ENCODE measurements at regions not wholly inside any gene's neighbourhood (a gene's known extent, or its start where the extent isn't known, plus 50 kb on each side); places are given as distances from the start of the nearest gene placed in this dataset.

DNA sequence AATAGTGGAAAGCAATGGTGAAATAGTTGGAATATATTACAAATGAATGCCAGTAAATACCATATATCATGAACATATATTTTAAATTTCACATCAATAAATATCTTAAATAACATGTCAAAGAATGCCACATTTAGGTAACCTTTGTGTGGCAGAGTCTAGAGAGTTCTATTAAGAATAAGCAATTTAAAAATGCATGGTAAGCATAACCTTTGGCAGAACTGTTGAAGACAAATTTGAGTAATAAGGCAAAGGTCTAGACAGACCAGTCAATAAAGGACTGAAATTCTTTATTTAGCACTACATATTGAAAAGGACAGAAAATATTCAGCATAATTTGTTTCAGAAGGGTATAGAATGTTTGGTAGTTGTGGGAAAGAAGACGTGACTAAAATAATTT, 1417.0 kb downstream of the SUCLG1 start:
- TF ChIP-seq, protein P1, sequence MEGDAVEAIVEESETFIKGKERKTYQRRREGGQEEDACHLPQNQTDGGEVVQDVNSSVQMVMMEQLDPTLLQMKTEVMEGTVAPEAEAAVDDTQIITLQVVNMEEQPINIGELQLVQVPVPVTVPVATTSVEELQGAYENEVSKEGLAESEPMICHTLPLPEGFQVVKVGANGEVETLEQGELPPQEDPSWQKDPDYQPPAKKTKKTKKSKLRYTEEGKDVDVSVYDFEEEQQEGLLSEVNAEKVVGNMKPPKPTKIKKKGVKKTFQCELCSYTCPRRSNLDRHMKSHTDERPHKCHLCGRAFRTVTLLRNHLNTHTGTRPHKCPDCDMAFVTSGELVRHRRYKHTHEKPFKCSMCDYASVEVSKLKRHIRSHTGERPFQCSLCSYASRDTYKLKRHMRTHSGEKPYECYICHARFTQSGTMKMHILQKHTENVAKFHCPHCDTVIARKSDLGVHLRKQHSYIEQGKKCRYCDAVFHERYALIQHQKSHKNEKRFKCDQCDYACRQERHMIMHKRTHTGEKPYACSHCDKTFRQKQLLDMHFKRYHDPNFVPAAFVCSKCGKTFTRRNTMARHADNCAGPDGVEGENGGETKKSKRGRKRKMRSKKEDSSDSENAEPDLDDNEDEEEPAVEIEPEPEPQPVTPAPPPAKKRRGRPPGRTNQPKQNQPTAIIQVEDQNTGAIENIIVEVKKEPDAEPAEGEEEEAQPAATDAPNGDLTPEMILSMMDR (IDR thresholded peaks at IDR 0.05) = no peak

DNA sequence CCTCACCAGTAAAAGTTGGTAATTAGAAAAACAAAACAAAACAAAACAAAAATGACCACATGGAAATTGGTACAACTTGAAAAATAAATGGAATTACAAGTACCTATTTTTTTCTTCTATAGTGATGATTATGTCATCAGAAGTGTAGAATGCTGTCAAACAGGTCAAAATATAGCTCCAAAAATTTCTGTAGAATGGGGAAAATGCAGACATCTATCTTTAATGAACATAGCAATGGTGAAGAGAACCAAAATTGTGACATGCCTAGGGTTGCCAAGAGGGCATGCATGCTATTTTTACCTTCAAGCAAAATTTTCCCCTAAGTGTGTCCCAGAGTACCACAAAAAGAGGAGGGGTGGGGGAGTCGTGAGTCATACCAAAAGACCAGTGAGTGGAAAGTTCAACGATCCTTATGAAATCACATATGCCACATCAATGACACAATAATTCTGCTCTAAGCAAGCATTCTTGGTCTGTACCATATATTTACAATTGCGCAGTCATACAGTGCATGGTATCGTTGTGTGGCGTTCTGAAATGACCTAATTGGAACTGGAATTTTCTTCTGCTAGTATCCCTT, 1436.4 kb downstream of the SUCLG1 start:
- TF ChIP-seq, protein P1 (IDR thresholded peaks at IDR 0.05) = no peak

DNA sequence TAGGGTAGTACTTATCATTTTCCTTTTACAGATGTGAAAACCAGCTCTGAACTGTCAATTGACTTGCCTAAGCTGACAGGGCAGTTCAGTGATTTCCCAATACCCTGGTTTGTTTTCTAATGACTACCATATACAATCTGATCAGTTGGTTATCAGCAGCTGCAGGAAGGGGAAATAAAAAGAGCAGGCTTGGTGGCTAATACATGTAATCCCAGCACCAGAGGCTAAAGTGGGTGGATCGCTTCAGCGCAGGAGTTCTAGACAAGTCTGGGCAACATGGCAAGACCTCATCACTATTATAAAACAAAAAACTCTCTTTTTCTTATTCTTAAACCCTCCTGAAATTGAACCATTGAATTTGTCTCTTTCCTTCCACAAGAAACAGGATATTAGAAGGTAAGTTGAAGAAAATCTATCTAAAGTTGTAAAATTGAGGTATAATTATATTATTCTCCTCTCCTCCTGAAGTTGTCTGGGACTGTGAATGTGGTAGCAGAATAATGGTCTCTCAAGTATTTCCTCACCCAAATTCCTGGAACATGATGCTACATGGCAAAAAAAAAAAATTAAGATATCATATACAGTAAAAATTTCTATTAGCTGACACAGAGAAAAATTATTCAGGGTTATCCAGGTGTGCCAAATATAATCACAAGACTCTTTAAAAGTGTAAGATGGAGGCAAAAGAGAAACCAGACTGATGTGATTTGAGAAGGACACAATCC, 1441.6 kb downstream of the SUCLG1 start:
- TF ChIP-seq, protein P1 (IDR thresholded peaks at IDR 0.05) = no peak

DNA sequence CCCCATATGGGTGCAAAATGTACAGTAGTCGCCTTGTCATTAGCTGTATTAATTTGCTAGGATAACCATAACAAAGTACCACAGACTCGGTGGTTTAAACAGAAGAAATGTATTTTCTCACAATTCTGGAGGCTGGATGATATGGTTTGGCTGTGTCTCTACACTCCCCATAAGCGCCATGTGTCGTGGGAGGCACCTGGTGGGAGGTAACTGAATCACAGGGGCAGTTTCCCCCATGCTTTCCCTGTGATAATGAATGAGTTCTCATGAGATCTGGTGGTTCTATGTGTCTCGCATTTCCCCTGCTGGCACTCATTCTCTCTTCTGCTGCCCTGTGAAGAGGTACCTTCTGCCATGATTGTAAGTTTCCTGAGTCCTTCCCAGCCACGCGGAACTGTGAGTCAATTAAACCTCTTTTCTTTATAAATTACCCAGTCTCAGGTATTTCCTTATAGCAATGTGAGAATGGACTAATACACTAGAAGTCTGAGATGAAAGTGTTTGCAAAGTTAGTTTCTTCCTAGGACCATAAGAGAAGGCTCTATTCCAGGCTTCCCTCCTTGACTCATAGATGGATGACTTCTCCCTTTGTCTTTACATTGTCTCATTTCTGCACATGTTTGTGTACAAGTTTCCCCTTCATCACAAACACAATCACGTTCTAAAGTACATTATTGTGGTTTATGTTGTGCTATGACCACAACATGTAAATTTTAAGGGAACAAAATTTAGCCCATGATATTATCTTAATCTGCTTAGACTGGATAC, 1442.6 kb downstream of the SUCLG1 start:
- TF ChIP-seq, protein P1 (IDR thresholded peaks at IDR 0.05) = no peak

DNA sequence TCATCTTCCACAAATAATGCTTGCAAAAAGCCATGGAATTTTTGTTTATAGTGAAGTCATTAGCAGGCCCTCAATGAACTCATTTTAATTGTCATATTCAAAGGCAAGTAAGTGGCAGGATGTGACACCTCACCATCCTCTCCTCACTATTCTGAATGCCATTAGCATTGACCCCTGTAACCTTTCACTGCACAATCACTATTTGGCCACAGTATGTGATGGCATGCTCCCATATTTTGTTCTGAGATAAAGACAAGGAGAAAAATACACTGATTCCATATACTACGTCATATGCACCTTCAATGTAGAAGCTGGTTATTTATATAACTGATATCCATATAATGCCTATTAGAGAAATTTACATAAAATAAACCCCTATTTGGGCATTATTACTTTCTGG, 1443.2 kb downstream of the SUCLG1 start:
- TF ChIP-seq, protein P1 (IDR thresholded peaks at IDR 0.05) = no peak

DNA sequence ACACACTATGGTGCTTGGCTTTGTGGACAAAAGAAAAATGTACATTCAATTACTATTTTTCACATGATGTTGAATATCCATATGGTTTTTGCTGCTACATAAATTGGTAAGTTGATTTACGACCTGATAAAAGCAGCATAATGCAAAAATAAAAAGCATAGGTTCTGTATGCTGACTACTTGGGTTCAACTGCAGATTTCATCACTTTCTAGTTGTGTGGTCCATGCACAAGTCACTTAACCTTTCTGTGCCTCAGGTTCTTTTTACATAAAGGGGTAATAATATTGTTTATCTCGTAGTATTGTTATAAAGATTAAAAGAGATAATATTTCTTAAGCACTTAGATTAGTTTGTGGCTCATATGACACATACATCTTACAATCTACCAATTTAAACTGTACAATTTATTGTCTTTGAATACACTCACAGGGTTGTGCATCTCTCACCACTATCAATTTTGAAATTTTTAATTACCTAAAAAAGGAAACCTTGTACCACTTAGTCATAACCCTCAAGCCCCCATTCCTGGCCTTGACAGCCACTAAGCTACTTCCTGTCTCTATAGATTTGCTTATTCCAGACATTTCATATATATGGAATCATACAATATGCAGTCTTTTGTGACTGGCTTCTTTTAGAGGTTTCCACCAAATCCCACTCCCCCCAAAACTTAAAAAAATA, 1443.9 kb downstream of the SUCLG1 start:
- TF ChIP-seq, protein P1 (IDR thresholded peaks at IDR 0.05) = no peak

DNA sequence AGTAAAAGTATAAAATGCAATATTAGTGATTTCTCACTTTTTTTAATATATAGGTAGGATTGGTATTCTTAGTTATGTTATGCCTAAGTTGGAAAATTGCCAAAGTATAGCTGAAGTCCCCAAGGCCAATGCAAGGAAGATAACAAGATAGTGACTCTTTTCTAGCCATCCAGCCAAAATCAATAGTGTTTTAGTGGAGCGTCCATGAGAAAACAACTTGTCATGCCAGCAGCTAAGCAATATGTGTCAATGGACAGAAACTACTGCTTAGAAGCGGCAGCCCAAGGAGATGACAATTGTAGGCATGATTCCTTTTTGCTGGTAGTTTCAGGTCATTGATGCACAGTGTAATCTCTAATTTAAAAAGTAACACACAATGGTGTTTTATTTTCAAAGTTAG, 1444.6 kb downstream of the SUCLG1 start:
- TF ChIP-seq, protein P1 (IDR thresholded peaks at IDR 0.05) = no peak
